Neural crest cell (in vitro differentiated cells): ENCODE measurements at regions not wholly inside any gene's neighbourhood (a gene's known extent, or its start where the extent isn't known, plus 50 kb on each side); places are given as distances from the start of the nearest gene placed in this dataset.

Experiments
- DNase-seq: peaks from one replicate; pipeline ENCODE4 v3.0.0; 2021; ENCODE audit warnings: low read depth, mixed read lengths, low spot score
- H3K27ac Mint-ChIP-seq: one replicate; pipeline ENCODE4 v1.8.0; 2021; ENCODE audit warnings: mild to moderate bottlenecking, mixed read lengths; ENCODE audit not compliant: unreplicated experiment
- H3K27me3 Mint-ChIP-seq: 2 replicates; pipeline ENCODE4 v1.8.0; 2021; ENCODE audit warnings: low read depth, mild to moderate bottlenecking, mixed read lengths
- H3K36me3 Mint-ChIP-seq: 2 replicates; pipeline ENCODE4 v1.8.0; 2021; ENCODE audit warnings: low read depth, mild to moderate bottlenecking, mixed read lengths
- H3K4me1 Mint-ChIP-seq: 2 replicates; pipeline ENCODE4 v1.8.0; 2021; ENCODE audit warnings: mixed read lengths
- H3K4me3 Mint-ChIP-seq: one replicate; pipeline ENCODE4 v1.8.0; 2021; ENCODE audit warnings: mild to moderate bottlenecking, mixed read lengths
- H3K9me3 Mint-ChIP-seq: 2 replicates; pipeline ENCODE4 v1.8.0; 2021; ENCODE audit warnings: mixed read lengths
- CTCF ChIP-seq: fragments of 200-600 bp; sonication (generic); conservative IDR thresholded peaks from 2 replicates; pipeline ENCODE4 v1.5.0; 2021; ENCODE audit warnings: antibody characterized with exemption, mild to moderate bottlenecking

- no peak for TF ChIP-seq CTCF
- no peak for DNase-seq
- Mint-ChIP-seq H3K9me3 (peaks cover 10% of the 10 kb centered on the region), H3K36me3 (peaks cover 10% of the 10 kb centered on the region), H3K27me3 (no peaks in the 10 kb centered on the region), H3K4me3 (peak overlapping the region; percentile 69), H3K4me1 (peaks cover 34% of the 10 kb centered on the region), H3K27ac (peak overlapping the region; percentile 76)
Observed at GRCh38 chr13:103866048-103866447, 799.8 kb upstream of the SLC10A2 start.

GRCh38 chr13:103862525-103862924 lies 796.3 kb upstream of the SLC10A2 start:
- Mint-ChIP-seq H3K9me3 (peaks cover 2% of the 10 kb centered on the region), H3K27me3 (no peaks in the 10 kb centered on the region), H3K4me1 (peaks cover 32% of the 10 kb centered on the region), H3K27ac (no peak overlapping the region), H3K36me3 (peaks cover 3% of the 10 kb centered on the region), H3K4me3 (no peak overlapping the region)
- TF ChIP-seq CTCF = no peak
- no peak for DNase-seq

- Mint-ChIP-seq H3K4me3 (no peak overlapping the region), H3K27ac (no peak overlapping the region), H3K36me3 (no peaks in the 10 kb centered on the region), H3K27me3 (no peaks in the 10 kb centered on the region), H3K9me3 (peaks cover 2% of the 10 kb centered on the region), H3K4me1 (peaks cover 24% of the 10 kb centered on the region)
- no peak for TF ChIP-seq CTCF
- DNase-seq = no peak
Observed at GRCh38 chr13:103859952-103860351, 793.7 kb upstream of the SLC10A2 start.

GRCh38 chr13:103852036-103852435 lies 785.8 kb upstream of the SLC10A2 start:
- Mint-ChIP-seq H3K27me3 (no peaks in the 10 kb centered on the region), H3K9me3 (peaks cover 6% of the 10 kb centered on the region), H3K36me3 (no peaks in the 10 kb centered on the region), H3K4me1 (peaks cover under 1% of the 10 kb centered on the region), H3K27ac (no peak overlapping the region), H3K4me3 (no peak overlapping the region)
- no peak for DNase-seq
- no peak for TF ChIP-seq CTCF

GRCh38 chr13:103844471-103844870 lies 778.3 kb upstream of the SLC10A2 start:
- Mint-ChIP-seq H3K27ac (no peak overlapping the region), H3K4me1 (peaks cover 3% of the 10 kb centered on the region)

More at GRCh38 chr13:103844471-103844870, 778.3 kb upstream of the SLC10A2 start:
- no peak for DNase-seq
- Mint-ChIP-seq H3K9me3 (peaks cover 3% of the 10 kb centered on the region), H3K27me3 (no peaks in the 10 kb centered on the region), H3K4me3 (no peak overlapping the region), H3K36me3 (no peaks in the 10 kb centered on the region)
- TF ChIP-seq CTCF = no peak
